ENCODE measurements at regions not wholly inside any gene's neighbourhood (a gene's known extent, or its start where the extent isn't known, plus 50 kb on each side); places are given as distances from the start of the nearest gene placed in this dataset.

DNA sequence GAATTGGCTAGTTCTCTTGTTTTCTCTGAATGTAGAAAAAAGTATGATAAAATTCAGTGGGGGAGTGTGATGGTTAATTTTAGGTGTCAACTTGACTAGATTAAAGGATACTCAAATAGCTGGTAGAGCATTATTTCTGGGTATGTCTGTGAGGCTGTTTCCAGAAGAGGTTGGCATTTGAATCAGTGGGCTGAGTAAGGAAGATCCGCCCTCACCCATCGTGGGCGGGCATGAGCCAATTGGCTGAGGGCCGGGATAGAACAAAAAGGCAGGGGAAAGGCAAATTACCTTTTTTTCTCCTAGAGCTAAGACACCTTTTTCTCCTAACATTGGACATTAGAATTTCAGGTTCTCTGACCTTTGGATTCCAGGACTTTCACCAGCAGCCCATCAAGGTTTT is 667.6 kb upstream of the SLC8A1 start:
- no peak for TF ChIP-seq CTCF (IDR thresholded peaks at IDR 0.05; ENCODE audit: insufficient read depth, low read depth, low read length, missing control alignments)
- no peak overlapping the region for H3K4me3 ChIP-seq (ENCODE audit: low read length)
- DNase-seq (ENCODE audit: low read depth), result no peak

DNA sequence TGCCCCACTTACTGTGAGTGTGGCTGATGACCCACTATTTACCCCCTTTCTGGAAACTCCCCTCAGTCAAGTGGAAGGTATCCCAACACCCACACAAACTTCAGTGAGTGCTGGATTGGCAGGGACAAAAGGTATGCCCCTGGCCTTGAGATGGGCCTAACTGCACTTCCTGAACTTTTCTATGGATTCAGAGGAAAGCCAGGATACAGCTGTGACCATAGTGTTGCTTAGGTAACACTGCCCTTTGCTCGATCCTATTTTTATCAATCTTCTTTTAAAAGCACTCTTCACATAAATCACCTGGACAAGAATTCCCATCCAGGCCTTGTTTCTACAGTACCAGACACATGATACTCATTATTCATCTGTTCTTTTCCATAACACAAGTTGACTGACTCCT is 671.5 kb upstream of the SLC8A1 start:
- no peak for TF ChIP-seq CTCF (IDR thresholded peaks at IDR 0.05; ENCODE audit: insufficient read depth, low read depth, low read length, missing control alignments)
- no peak overlapping the region for H3K4me3 ChIP-seq (ENCODE audit: low read length)
- no peak for DNase-seq (ENCODE audit: low read depth)

DNA sequence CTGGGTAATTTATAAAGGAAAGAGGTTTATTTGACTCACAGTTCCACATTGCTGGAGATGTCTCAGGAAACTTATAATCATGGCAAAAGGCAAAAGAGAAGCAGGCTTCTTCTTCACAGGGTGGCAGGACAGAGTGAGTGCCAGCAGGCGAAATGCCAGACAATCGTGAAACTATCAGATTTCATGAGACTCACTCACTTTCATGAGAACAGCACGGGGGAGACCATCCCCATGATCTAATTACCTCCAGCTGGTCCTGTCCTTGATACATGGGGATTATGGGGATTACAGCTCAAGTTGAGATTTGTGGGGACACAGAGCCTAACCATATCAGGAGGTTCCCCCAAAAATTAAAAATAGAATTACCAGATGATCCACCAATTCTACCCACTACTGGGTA is 675.5 kb upstream of the SLC8A1 start:
- TF ChIP-seq CTCF (IDR thresholded peaks at IDR 0.05; ENCODE audit: insufficient read depth, low read depth, low read length, missing control alignments), result no peak
- no peak overlapping the region for H3K4me3 ChIP-seq (ENCODE audit: low read length)
- DNase-seq (ENCODE audit: low read depth), result no peak

GRCh38 chr2:41129988-41130387 is 678.1 kb upstream of the SLC8A1 start:
- no peak for DNase-seq (ENCODE audit: low read depth)
- TF ChIP-seq CTCF (IDR thresholded peaks at IDR 0.05; ENCODE audit: insufficient read depth, low read depth, low read length, missing control alignments), result no peak
- H3K4me3 ChIP-seq (ENCODE audit: low read length), result no peak overlapping the region

DNA sequence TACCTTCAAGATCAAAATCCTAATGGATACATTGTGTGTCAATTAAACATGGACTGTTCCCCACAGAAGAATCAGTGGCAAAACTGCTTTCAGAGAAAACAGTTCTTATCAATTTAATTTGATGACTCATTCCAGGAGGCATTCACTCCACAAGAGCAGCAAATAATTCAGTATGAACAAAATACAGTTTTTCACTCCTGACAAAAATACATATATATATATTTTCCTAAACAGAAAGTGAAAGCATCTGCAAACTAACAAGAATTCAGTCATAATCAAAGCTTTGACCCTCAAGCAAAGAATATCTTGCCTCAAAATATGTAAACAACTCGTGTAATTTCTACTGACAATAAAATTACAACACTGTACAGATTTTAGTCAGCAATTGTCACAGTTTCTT is 685.1 kb upstream of the SLC8A1 start:
- H3K4me3 ChIP-seq (ENCODE audit: low read length), result no peak overlapping the region
- DNase-seq (ENCODE audit: low read depth), result no peak
- no peak for TF ChIP-seq CTCF (IDR thresholded peaks at IDR 0.05; ENCODE audit: insufficient read depth, low read depth, low read length, missing control alignments)

- DNase-seq (ENCODE audit: low read depth), result no peak
- no peak overlapping the region for H3K4me3 ChIP-seq (ENCODE audit: low read length)
- TF ChIP-seq CTCF (IDR thresholded peaks at IDR 0.05; ENCODE audit: insufficient read depth, low read depth, low read length, missing control alignments), result no peak
These were observed 689.4 kb upstream of the SLC8A1 start for GRCh38 chr2:41141146-41141791.

GRCh38 chr2:41142478-41142877 is 690.6 kb upstream of the SLC8A1 start:
- TF ChIP-seq CTCF (IDR thresholded peaks at IDR 0.05; ENCODE audit: insufficient read depth, low read depth, low read length, missing control alignments), result no peak
- H3K4me3 ChIP-seq (ENCODE audit: low read length), result no peak overlapping the region
- DNase-seq (ENCODE audit: low read depth), result no peak
